HEK293 (cell line): ENCODE measurements at regions not wholly inside any gene's neighbourhood (a gene's known extent, or its start where the extent isn't known, plus 50 kb on each side); places are given as distances from the start of the nearest gene placed in this dataset.

Experiments
- CTCF ChIA-PET: fragments of 350-600 bp; formaldehyde crosslinking; extraction: SDS; loops from one replicate; lab custom pipeline; 2021; ENCODE audit warnings: antibody characterized with exemption; lab: Yijun Ruan, JAX
- POLR2A ChIA-PET: fragments of 300-600 bp; formaldehyde crosslinking; extraction: SDS; loops from one replicate; lab custom pipeline; 2020; ENCODE audit warnings: antibody characterized with exemption, inconsistent platforms; lab: Yijun Ruan, JAX
- H3K27ac ChIP-seq: fragments of 200-500 bp; sonication (Bioruptor generic); 2 replicates; pipeline ENCODE4 v1.5.1; 2014; ENCODE audit warnings: low read depth, low read length, control low read depth, inconsistent platforms; ENCODE audit errors: extremely low read depth
- H3K36me3 ChIP-seq, 2 experiments: fragments of 200-500 bp in 1 of 2; sonication (Bioruptor generic) in 1 of 2; 1 replicate in 1 of 2; 2 replicates in 1 of 2; pipeline ENCODE4 v1.5.1; 2014 to 2017; ENCODE audit warnings: inconsistent platforms in 2 of 2, low read length in 2 of 2; ENCODE audit not compliant: control insufficient read depth in 2 of 2, insufficient read depth in 1 of 2
- H3K4me1 ChIP-seq: fragments of 200-500 bp; sonication (Bioruptor generic); 2 replicates; pipeline ENCODE4 v1.5.1; 2014; ENCODE audit warnings: mild to moderate bottlenecking, low read length, inconsistent platforms; ENCODE audit not compliant: control insufficient read depth, insufficient read depth
- H3K4me3 ChIP-seq: 2 replicates; pipeline ENCODE4 v1.5.1; 2011; ENCODE audit warnings: low read depth, mild to moderate bottlenecking, control low read depth, low read length, moderate library complexity
- H3K9me3 ChIP-seq: fragments of 200-500 bp; sonication (Bioruptor generic); 2 replicates; pipeline ENCODE4 v1.5.1; 2014; ENCODE audit warnings: low read depth, low read length, inconsistent platforms; ENCODE audit not compliant: control insufficient read depth, insufficient read depth
- CTCF ChIP-seq: fragments of 450-650 bp; formaldehyde crosslinking; IDR thresholded peaks from 2 replicates; pipeline ENCODE4 v1.5.1; 2016; ENCODE audit warnings: missing biosample characterization, missing genetic modification characterization
- MZF1 ChIP-seq: fragments of 450-650 bp; formaldehyde crosslinking; IDR thresholded peaks from 2 replicates; pipeline ENCODE4 v1.5.1; 2017; ENCODE audit warnings: missing biosample characterization, missing genetic modification characterization, borderline replicate concordance
- SETDB1 ChIP-seq: IDR thresholded peaks from one replicate; pipeline ENCODE4 v1.6.1; 2017; ENCODE audit warnings: mild to moderate bottlenecking, low read length, moderate library complexity, mixed read lengths; ENCODE audit not compliant: insufficient read length
- TRIM28 ChIP-seq: IDR thresholded peaks from 2 replicates; pipeline ENCODE4 v1.6.1; 2011; ENCODE audit warnings: low read length, control low read depth, borderline replicate concordance
- ZBTB17 ChIP-seq: fragments of 450-650 bp; formaldehyde crosslinking; IDR thresholded peaks from 2 replicates; pipeline ENCODE4 v1.5.1; 2016; ENCODE audit warnings: missing biosample characterization, missing genetic modification characterization
- ZNF140 ChIP-seq: fragments of 450-650 bp; formaldehyde crosslinking; IDR thresholded peaks from 2 replicates; pipeline ENCODE4 v1.5.1; 2016; ENCODE audit warnings: missing biosample characterization, missing genetic modification characterization
- ZNF157 ChIP-seq: fragments of 450-650 bp; formaldehyde crosslinking; IDR thresholded peaks from 2 replicates; pipeline ENCODE4 v1.5.1; 2016; ENCODE audit warnings: missing biosample characterization, missing genetic modification characterization
- ZNF169 ChIP-seq: fragments of 450-650 bp; formaldehyde crosslinking; IDR thresholded peaks from 2 replicates; pipeline ENCODE4 v1.5.1; 2016; ENCODE audit warnings: missing biosample characterization, missing genetic modification characterization
- ZNF214 ChIP-seq: fragments of 450-650 bp; formaldehyde crosslinking; IDR thresholded peaks from 2 replicates; pipeline ENCODE4 v1.5.1; 2017; ENCODE audit warnings: missing biosample characterization, mild to moderate bottlenecking, missing genetic modification characterization, borderline replicate concordance
- ZNF248 ChIP-seq: fragments of 450-650 bp; formaldehyde crosslinking; IDR thresholded peaks from 2 replicates; pipeline ENCODE4 v1.5.1; 2017; ENCODE audit warnings: missing biosample characterization, missing genetic modification characterization
- ZNF280D ChIP-seq: fragments of 450-650 bp; formaldehyde crosslinking; IDR thresholded peaks from 2 replicates; pipeline ENCODE4 v1.5.1; 2016; ENCODE audit warnings: missing biosample characterization, missing genetic modification characterization
- ZNF433 ChIP-seq: fragments of 450-650 bp; formaldehyde crosslinking; IDR thresholded peaks from 2 replicates; pipeline ENCODE4 v1.5.1; 2016; ENCODE audit warnings: missing biosample characterization, missing genetic modification characterization, low read depth
- ZNF473 ChIP-seq: fragments of 450-650 bp; formaldehyde crosslinking; IDR thresholded peaks from 2 replicates; pipeline ENCODE4 v1.5.1; 2017; ENCODE audit warnings: missing biosample characterization, missing genetic modification characterization
- ZNF48 ChIP-seq: fragments of 450-650 bp; formaldehyde crosslinking; IDR thresholded peaks from 2 replicates; pipeline ENCODE4 v1.5.1; 2016; ENCODE audit warnings: missing biosample characterization, missing genetic modification characterization
- ZNF510 ChIP-seq: fragments of 450-650 bp; formaldehyde crosslinking; IDR thresholded peaks from 2 replicates; pipeline ENCODE4 v1.5.1; 2018; ENCODE audit warnings: mild to moderate bottlenecking, missing genetic modification characterization, missing biosample characterization; ENCODE audit not compliant: insufficient replicate concordance
- ZNF549 ChIP-seq: fragments of 450-650 bp; IDR thresholded peaks from 2 replicates; pipeline ENCODE4 v1.5.1; 2018; ENCODE audit warnings: missing biosample characterization, missing genetic modification characterization, mild to moderate bottlenecking, inconsistent platforms, moderate library complexity
- ZNF621 ChIP-seq: fragments of 450-650 bp; formaldehyde crosslinking; IDR thresholded peaks from 2 replicates; pipeline ENCODE4 v1.5.1; 2017; ENCODE audit warnings: missing biosample characterization, missing genetic modification characterization
- ZNF658 ChIP-seq: fragments of 450-650 bp; formaldehyde crosslinking; IDR thresholded peaks from 2 replicates; pipeline ENCODE4; 2016; ENCODE audit warnings: missing biosample characterization, missing genetic modification characterization
- ZNF670 ChIP-seq: fragments of 450-650 bp; formaldehyde crosslinking; IDR thresholded peaks from 2 replicates; pipeline ENCODE4 v1.5.1; 2016; ENCODE audit warnings: missing biosample characterization, missing genetic modification characterization, low read depth
- ZSCAN4 ChIP-seq: fragments of 450-650 bp; formaldehyde crosslinking; IDR thresholded peaks from 2 replicates; pipeline ENCODE4 v1.5.1; 2017; ENCODE audit warnings: missing biosample characterization, missing genetic modification characterization

GRCh38 chr12:91763654-91764370 is 381.8 kb downstream of the BTG1 start:
- Histone ChIP-seq H3K4me3 (no peak overlapping the region), H3K27ac (no peak overlapping the region), H3K4me1 (no peaks in the 10 kb centered on the region), H3K36me3 (no peaks in the 10 kb centered on the region), H3K9me3 (no peaks in the 10 kb centered on the region)
- POLR2A ChIA-PET: interaction anchor here (0.9 kb wide), 1 partner anchor 15 kb away, joined by 3 read pairs; no protein-coding TSS in a partner anchor
- TF ChIP-seq ZNF621 (tag by site-specific recombination) (no peak), ZNF48 (tag by site-specific recombination) (no peak)
- CTCF ChIA-PET: no interaction called here

- Histone ChIP-seq H3K36me3 (no peaks in the 10 kb centered on the region), H3K4me1 (no peaks in the 10 kb centered on the region), H3K27ac (no peak overlapping the region), H3K4me3 (no peak overlapping the region)
- POLR2A ChIA-PET: no interaction called here
- TF ChIP-seq MZF1 (tag by site-specific recombination): no peak
- no peak for TF ChIP-seq ZNF169 (tag by site-specific recombination)
- no peak for TF ChIP-seq ZNF157 (tag by site-specific recombination)
- TF ChIP-seq ZNF280D (tag by site-specific recombination): no peak
- TF ChIP-seq ZNF140 (tag by site-specific recombination): no peak
- peak; percentile 86 for TF ChIP-seq SETDB1
- TF ChIP-seq ZNF549 (tag by site-specific recombination): no peak
- peak; percentile 63; the same call in 1 of the 2 replicates for TF ChIP-seq TRIM28
- TF ChIP-seq ZBTB17 (tag by site-specific recombination): no peak
- TF ChIP-seq ZNF248 (tag by site-specific recombination): no peak
- no peak for TF ChIP-seq ZSCAN4
- TF ChIP-seq ZNF670 (tag by site-specific recombination): no peak
- TF ChIP-seq, all 188 proteins: peak for 2
- no peaks in the 10 kb centered on the region for H3K9me3 ChIP-seq
- CTCF ChIA-PET: interaction anchor here (1.6 kb wide), 1 partner anchor 371 kb away, joined by 3 read pairs; no protein-coding TSS in a partner anchor
Measured at GRCh38 chr12:91753649-91754048, 392.0 kb downstream of the BTG1 start.

GRCh38 chr12:91746976-91747375 is 398.7 kb downstream of the BTG1 start:
- POLR2A ChIA-PET: no interaction called here
- Histone ChIP-seq H3K9me3 (no peaks in the 10 kb centered on the region), H3K4me3 (no peak overlapping the region), H3K4me1 (no peaks in the 10 kb centered on the region), H3K27ac (no peak overlapping the region), H3K36me3 (no peaks in the 10 kb centered on the region)
- CTCF ChIA-PET: interaction anchor here (0.7 to 1.6 kb wide), 2 partner anchors 64 to 800 kb away, joined by 3 to 10 read pairs; no protein-coding TSS in a partner anchor
- TF ChIP-seq MZF1 (tag by site-specific recombination): no peak
- TF ChIP-seq ZNF433 (tag by site-specific recombination): no peak
- TF ChIP-seq CTCF (tag by site-specific recombination): no peak
- TF ChIP-seq ZNF658 (tag by site-specific recombination): no peak
- no peak for TF ChIP-seq ZNF214
- TF ChIP-seq ZNF280D (tag by site-specific recombination): no peak
- TF ChIP-seq ZNF549 (tag by site-specific recombination): no peak
- TF ChIP-seq ZNF473: no peak
- TF ChIP-seq ZNF510 (tag by site-specific recombination): no peak
